ENCODE measurements at regions not wholly inside any gene's neighbourhood (a gene's known extent, or its start where the extent isn't known, plus 50 kb on each side); places are given as distances from the start of the nearest gene placed in this dataset.

DNA sequence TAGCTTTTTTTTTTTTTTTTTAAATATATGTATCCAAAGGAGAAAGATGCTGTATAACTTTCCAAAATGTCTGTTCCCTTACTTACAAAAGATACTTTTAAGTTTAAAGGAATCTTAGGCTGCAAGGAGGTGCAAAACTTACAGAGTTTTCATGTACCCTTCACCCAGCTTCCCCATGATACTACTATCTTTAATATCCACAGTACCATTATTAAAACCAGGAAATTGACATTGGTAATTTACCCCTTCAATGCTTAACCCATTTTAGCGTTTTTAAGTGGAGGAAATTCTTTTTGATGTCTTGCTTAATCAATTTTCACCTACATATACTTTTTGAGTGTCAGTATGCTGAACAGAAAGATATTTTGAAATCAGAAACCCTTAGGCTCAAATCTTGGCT is 310.9 kb downstream of the PRL start:
- dilution Hi-C loops (cut with MboI; ENCODE audit: extremely low pct_ligation_motif_present, low sequenced_read_pairs) = no loop called here

DNA sequence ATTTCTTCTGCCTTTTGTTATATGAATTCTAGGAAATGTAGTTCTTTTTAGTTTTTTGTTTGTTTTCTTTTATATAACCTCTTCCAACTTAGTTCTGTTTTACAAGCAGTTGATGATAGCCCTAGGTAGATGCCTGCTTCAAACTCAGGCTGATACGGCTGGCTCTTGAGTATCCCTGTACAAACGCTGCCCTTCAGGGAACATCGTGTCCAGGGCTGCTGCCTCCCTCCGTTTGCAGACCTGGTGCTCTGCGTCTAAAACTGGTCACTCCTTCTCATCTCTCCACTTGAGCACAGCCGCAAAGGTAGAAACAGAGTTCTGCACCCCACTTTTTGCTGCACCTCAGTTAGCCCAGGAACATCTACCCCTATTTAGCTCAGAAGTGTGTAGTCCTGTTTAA is 310.1 kb downstream of the PRL start:
- TF ChIP-seq, protein P1, sequence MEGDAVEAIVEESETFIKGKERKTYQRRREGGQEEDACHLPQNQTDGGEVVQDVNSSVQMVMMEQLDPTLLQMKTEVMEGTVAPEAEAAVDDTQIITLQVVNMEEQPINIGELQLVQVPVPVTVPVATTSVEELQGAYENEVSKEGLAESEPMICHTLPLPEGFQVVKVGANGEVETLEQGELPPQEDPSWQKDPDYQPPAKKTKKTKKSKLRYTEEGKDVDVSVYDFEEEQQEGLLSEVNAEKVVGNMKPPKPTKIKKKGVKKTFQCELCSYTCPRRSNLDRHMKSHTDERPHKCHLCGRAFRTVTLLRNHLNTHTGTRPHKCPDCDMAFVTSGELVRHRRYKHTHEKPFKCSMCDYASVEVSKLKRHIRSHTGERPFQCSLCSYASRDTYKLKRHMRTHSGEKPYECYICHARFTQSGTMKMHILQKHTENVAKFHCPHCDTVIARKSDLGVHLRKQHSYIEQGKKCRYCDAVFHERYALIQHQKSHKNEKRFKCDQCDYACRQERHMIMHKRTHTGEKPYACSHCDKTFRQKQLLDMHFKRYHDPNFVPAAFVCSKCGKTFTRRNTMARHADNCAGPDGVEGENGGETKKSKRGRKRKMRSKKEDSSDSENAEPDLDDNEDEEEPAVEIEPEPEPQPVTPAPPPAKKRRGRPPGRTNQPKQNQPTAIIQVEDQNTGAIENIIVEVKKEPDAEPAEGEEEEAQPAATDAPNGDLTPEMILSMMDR (optimal IDR thresholded peaks at IDR 0.05 in 1 of 3, IDR thresholded peaks at IDR 0.05 in 1 of 3, conservative IDR thresholded peaks at IDR 0.05 in 1 of 3; ENCODE audit: extremely low read depth in 1 of 3, insufficient read depth in 2 of 3, low read length in 3 of 3) = no peak
- no peak for TF ChIP-seq EZH2 (IDR thresholded peaks at IDR 0.05; ENCODE audit: low read length)
- no peaks in the 10 kb centered on the region for H3K4me1 ChIP-seq (ENCODE audit: control insufficient read depth, extremely low read depth, insufficient read depth, low read length)
- H4K20me1 ChIP-seq (ENCODE audit: control insufficient read depth, extremely low read depth, insufficient read depth, low read length) = no peaks in the 10 kb centered on the region
- H3K79me2 ChIP-seq (ENCODE audit: control insufficient read depth, insufficient read depth, low read length) = no peaks in the 10 kb centered on the region
- no peaks in the 10 kb centered on the region for H3K9me3 ChIP-seq (ENCODE audit: control insufficient read depth, low read depth, low read length)
- no peak for FAIRE-seq
- no peaks in the 10 kb centered on the region for H3K9me1 ChIP-seq (ENCODE audit: control insufficient read depth, extremely low read depth, insufficient read depth, low read length)
- H3K4me3 ChIP-seq (ENCODE audit: control insufficient read depth in 2 of 3, extremely low read depth in 1 of 3, insufficient read depth in 2 of 3, low read depth in 1 of 3, low read length in 3 of 3) = no peak overlapping the region
- no peaks in the 10 kb centered on the region for H3K27me3 ChIP-seq (ENCODE audit: control insufficient read depth, extremely low read depth, insufficient read depth, low read length)
- H3K9ac ChIP-seq (ENCODE audit: control insufficient read depth, extremely low read depth, insufficient read depth, low read length) = no peak overlapping the region
- H3K4me2 ChIP-seq (ENCODE audit: control insufficient read depth, extremely low read depth, insufficient read depth, low read depth, low read length) = no peak overlapping the region
- no peak overlapping the region for H2AFZ ChIP-seq (ENCODE audit: control insufficient read depth, low read length)
- DNase-seq (ENCODE audit: low read depth, low spot score) = no peak
- H3K27ac ChIP-seq (ENCODE audit: control insufficient read depth, insufficient read depth, low read length) = no peak overlapping the region
- dilution Hi-C loops (cut with MboI; ENCODE audit: extremely low pct_ligation_motif_present, low sequenced_read_pairs) = no loop called here
- H3K36me3 ChIP-seq (ENCODE audit: control insufficient read depth in 2 of 2, extremely low read depth in 1 of 2, insufficient read depth in 2 of 2, low read length in 2 of 2) = no peaks in the 10 kb centered on the region

More for the DNA sequence above, 310.9 kb downstream of the PRL start:
- Histone ChIP-seq H3K4me2 (ENCODE audit: control insufficient read depth, extremely low read depth, insufficient read depth, low read depth, low read length) (no peak overlapping the region), H3K9ac (ENCODE audit: control insufficient read depth, extremely low read depth, insufficient read depth, low read length) (no peak overlapping the region), H3K9me1 (ENCODE audit: control insufficient read depth, extremely low read depth, insufficient read depth, low read length) (no peaks in the 10 kb centered on the region), H3K27ac (ENCODE audit: control insufficient read depth, insufficient read depth, low read length) (no peak overlapping the region), H3K36me3 (ENCODE audit: control insufficient read depth in 2 of 2, extremely low read depth in 1 of 2, insufficient read depth in 2 of 2, low read length in 2 of 2) (no peaks in the 10 kb centered on the region), H3K4me3 (ENCODE audit: control insufficient read depth in 2 of 3, extremely low read depth in 1 of 3, insufficient read depth in 2 of 3, low read depth in 1 of 3, low read length in 3 of 3) (no peak overlapping the region), H3K9me3 (ENCODE audit: control insufficient read depth, low read depth, low read length) (no peaks in the 10 kb centered on the region), H3K79me2 (ENCODE audit: control insufficient read depth, insufficient read depth, low read length) (no peaks in the 10 kb centered on the region), H2AFZ (ENCODE audit: control insufficient read depth, low read length) (no peak overlapping the region), H3K4me1 (ENCODE audit: control insufficient read depth, extremely low read depth, insufficient read depth, low read length) (no peaks in the 10 kb centered on the region), H4K20me1 (ENCODE audit: control insufficient read depth, extremely low read depth, insufficient read depth, low read length) (no peaks in the 10 kb centered on the region), H3K27me3 (ENCODE audit: control insufficient read depth, extremely low read depth, insufficient read depth, low read length) (no peaks in the 10 kb centered on the region)
- FAIRE-seq = no peak
- TF ChIP-seq, protein P1 (optimal IDR thresholded peaks at IDR 0.05 in 1 of 3, IDR thresholded peaks at IDR 0.05 in 1 of 3, conservative IDR thresholded peaks at IDR 0.05 in 1 of 3; ENCODE audit: extremely low read depth in 1 of 3, insufficient read depth in 2 of 3, low read length in 3 of 3) = no peak
- TF ChIP-seq EZH2 (IDR thresholded peaks at IDR 0.05; ENCODE audit: low read length) = no peak
- DNase-seq (ENCODE audit: low read depth, low spot score) = no peak

Measured in keratinocyte (primary cell).